Activated B cell treated with CpG ODN at 0.5 μM for 24 hours (primary cell): ENCODE measurements at regions not wholly inside any gene's neighbourhood (a gene's known extent, or its start where the extent isn't known, plus 50 kb on each side); places are given as distances from the start of the nearest gene placed in this dataset.
"Not testable (repeated sequence)": the region's sequence is repeated elsewhere in the genome, so short reads cannot be mapped to it uniquely, and the experiment has no call there.

Experiments
- ATAC-seq: fragments of 200-7000 bp; cut with Tn5 transposase; one replicate; pipeline ENCODE4 v1.10.0; 2021; ENCODE audit warnings: low read depth, mild to moderate bottlenecking, moderate library complexity
- CTCF ChIA-PET: fragments of 350-600 bp; sonication (Branson Sonifier 250); formaldehyde crosslinking; loops from one replicate; lab custom pipeline; 2021; ENCODE audit warnings: antibody characterized with exemption; lab: Charles Lee
- POLR2A ChIA-PET: fragments of 350-600 bp; sonication (Branson Sonifier 250); formaldehyde crosslinking; loops from one replicate; lab custom pipeline; 2021; ENCODE audit warnings: antibody characterized with exemption; lab: Charles Lee
- DNase-seq: peaks from one replicate; pipeline ENCODE4 v3.0.0; 2022
- H3K27ac Mint-ChIP-seq: one replicate; pipeline ENCODE4 v1.8.0; 2020; ENCODE audit warnings: mixed read lengths
- H3K27me3 Mint-ChIP-seq: one replicate; pipeline ENCODE4 v1.8.0; 2021; ENCODE audit warnings: mixed read lengths
- H3K36me3 Mint-ChIP-seq: one replicate; pipeline ENCODE4 v1.8.0; 2021; ENCODE audit warnings: low read depth, mixed read lengths
- H3K4me1 Mint-ChIP-seq: one replicate; pipeline ENCODE4 v1.8.0; 2021; ENCODE audit warnings: mixed read lengths
- H3K4me3 Mint-ChIP-seq: one replicate; pipeline ENCODE4 v1.8.0; 2020; ENCODE audit warnings: mild to moderate bottlenecking, mixed read lengths
- H3K9me3 Mint-ChIP-seq: one replicate; pipeline ENCODE4 v1.8.0; 2020; ENCODE audit warnings: mixed read lengths
- intact Hi-C: fragments of 100-400 bp; cut with micrococcal nuclease; formaldehyde crosslinking; loops from one replicate; pipeline ENCODE4 v1.15.1; 2024
- TF ChIP-seq, protein P1 (sequence below): fragments of 200-600 bp; IDR thresholded peaks from one replicate; pipeline ENCODE4 v1.8.0; 2022; ENCODE audit warnings: antibody characterized with exemption, mild to moderate bottlenecking

- POLR2A ChIA-PET: no interaction called here
- no peak for ATAC-seq
- intact Hi-C loops: no loop called here
- TF ChIP-seq, protein P1, sequence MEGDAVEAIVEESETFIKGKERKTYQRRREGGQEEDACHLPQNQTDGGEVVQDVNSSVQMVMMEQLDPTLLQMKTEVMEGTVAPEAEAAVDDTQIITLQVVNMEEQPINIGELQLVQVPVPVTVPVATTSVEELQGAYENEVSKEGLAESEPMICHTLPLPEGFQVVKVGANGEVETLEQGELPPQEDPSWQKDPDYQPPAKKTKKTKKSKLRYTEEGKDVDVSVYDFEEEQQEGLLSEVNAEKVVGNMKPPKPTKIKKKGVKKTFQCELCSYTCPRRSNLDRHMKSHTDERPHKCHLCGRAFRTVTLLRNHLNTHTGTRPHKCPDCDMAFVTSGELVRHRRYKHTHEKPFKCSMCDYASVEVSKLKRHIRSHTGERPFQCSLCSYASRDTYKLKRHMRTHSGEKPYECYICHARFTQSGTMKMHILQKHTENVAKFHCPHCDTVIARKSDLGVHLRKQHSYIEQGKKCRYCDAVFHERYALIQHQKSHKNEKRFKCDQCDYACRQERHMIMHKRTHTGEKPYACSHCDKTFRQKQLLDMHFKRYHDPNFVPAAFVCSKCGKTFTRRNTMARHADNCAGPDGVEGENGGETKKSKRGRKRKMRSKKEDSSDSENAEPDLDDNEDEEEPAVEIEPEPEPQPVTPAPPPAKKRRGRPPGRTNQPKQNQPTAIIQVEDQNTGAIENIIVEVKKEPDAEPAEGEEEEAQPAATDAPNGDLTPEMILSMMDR: no peak
- Mint-ChIP-seq H3K4me1 (no peaks in the 10 kb centered on the region), H3K4me3 (no peak overlapping the region), H3K9me3 (no peaks in the 10 kb centered on the region), H3K27ac (no peak overlapping the region), H3K36me3 (no peaks in the 10 kb centered on the region), H3K27me3 (peaks cover 17% of the 10 kb centered on the region)
- CTCF ChIA-PET: no interaction called here
- no peak for DNase-seq
Measured at GRCh38 chr10:118960157-118961090, 69.1 kb upstream of the NANOS1 start.

GRCh38 chr10:118961436-118961835 is 68.1 kb upstream of the NANOS1 start:
- intact Hi-C loops: no loop called here
- Mint-ChIP-seq H3K9me3 (no peaks in the 10 kb centered on the region), H3K27ac (no peak overlapping the region), H3K4me3 (no peak overlapping the region), H3K4me1 (no peaks in the 10 kb centered on the region), H3K27me3 (peaks cover 20% of the 10 kb centered on the region), H3K36me3 (no peaks in the 10 kb centered on the region)
- POLR2A ChIA-PET: no interaction called here
- TF ChIP-seq, protein P1: no peak
- CTCF ChIA-PET: no interaction called here
- DNase-seq: no peak
- ATAC-seq: no peak

DNA sequence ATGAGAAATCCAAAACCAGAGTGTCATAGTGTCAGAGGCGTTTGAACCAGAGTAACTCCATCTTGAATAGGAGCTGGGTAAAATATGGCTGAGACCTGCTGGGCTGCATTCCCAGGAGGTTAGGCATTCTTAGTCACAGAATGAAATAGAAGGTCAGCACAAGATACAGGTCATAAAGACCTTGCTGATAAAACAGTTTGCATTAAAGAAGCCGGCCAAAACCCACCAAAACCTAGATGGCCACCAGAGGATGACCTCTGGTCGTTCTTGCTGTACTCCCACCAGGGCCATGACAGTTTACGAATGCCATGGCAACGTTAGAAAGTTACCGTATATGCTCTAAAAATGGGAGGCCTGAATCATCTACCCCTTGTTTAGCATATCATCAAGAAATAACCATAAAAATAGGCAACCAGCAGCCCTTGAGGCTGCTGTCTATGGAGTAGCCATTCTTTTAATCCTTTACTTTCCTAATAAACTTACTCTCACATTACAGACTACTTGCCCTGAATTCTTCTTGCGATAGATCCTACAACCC is 67.1 kb upstream of the NANOS1 start:
- POLR2A ChIA-PET, CTCF ChIA-PET, H3K4me3 Mint-ChIP-seq, H3K36me3 Mint-ChIP-seq, ATAC-seq, H3K9me3 Mint-ChIP-seq, DNase-seq, H3K4me1 Mint-ChIP-seq, H3K27ac Mint-ChIP-seq, intact Hi-C loops: not testable (repeated sequence)
- peaks cover 23% of the 10 kb centered on the region for H3K27me3 Mint-ChIP-seq

- no peak overlapping the region for H3K27ac Mint-ChIP-seq
- ChIA-PET POLR2A (no interaction called here), CTCF (no interaction called here)
- DNase-seq (no peak), ATAC-seq (no peak)
- intact Hi-C loops: no loop called here
- peaks cover 23% of the 10 kb centered on the region for H3K27me3 Mint-ChIP-seq
- no peaks in the 10 kb centered on the region for H3K4me1 Mint-ChIP-seq
- no peaks in the 10 kb centered on the region for H3K9me3 Mint-ChIP-seq
- no peak overlapping the region for H3K4me3 Mint-ChIP-seq
- H3K36me3 Mint-ChIP-seq: no peaks in the 10 kb centered on the region
- TF ChIP-seq, protein P1: no peak
Measured at GRCh38 chr10:118963341-118963740, 66.2 kb upstream of the NANOS1 start.

DNA sequence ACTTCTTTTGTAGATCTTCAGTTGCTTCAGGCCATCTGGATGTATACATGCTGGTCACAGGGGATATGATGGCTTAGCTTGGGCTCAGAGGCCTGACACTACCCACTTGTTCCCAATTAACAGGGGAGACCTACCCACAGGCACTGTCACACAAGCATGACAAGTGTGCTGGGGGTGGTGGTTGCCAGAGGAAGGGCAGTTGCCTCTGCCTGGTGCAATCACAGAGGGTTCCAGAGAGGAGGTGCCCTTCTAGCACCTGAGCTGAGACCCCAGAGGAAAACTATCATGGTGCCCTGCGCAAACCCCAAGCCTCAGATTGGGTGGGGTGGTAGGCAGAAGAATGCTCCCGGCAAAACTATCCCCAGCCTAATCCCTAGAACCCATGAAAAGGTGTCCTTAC is 65.6 kb upstream of the NANOS1 start:
- DNase-seq (no peak), ATAC-seq (no peak)
- no peaks in the 10 kb centered on the region for H3K36me3 Mint-ChIP-seq
- TF ChIP-seq, protein P1: no peak
- H3K4me3 Mint-ChIP-seq: no peak overlapping the region
- CTCF ChIA-PET: no interaction called here
- no peaks in the 10 kb centered on the region for H3K9me3 Mint-ChIP-seq
- peaks cover 23% of the 10 kb centered on the region for H3K27me3 Mint-ChIP-seq
- no peak overlapping the region for H3K27ac Mint-ChIP-seq
- POLR2A ChIA-PET: no interaction called here
- intact Hi-C loops: no loop called here
- H3K4me1 Mint-ChIP-seq: no peaks in the 10 kb centered on the region

GRCh38 chr10:118964476-118964875 is 65.0 kb upstream of the NANOS1 start:
- H3K27ac Mint-ChIP-seq, DNase-seq, intact Hi-C loops, H3K9me3 Mint-ChIP-seq, CTCF ChIA-PET, POLR2A ChIA-PET, H3K36me3 Mint-ChIP-seq, ATAC-seq, H3K4me1 Mint-ChIP-seq, H3K4me3 Mint-ChIP-seq: not testable (repeated sequence)
- H3K27me3 Mint-ChIP-seq: peaks cover 22% of the 10 kb centered on the region
